Activated CD8-positive, alpha-beta memory T cell treated with anti-CD3 and anti-CD28 coated beads, Interleukin-2, amount 50 U/mL, for 1 hour (primary cell): ENCODE measurements at regions not wholly inside any gene's neighbourhood (a gene's known extent, or its start where the extent isn't known, plus 50 kb on each side); places are given as distances from the start of the nearest gene placed in this dataset.

Source experiments
- DNase-seq: peaks from one replicate; pipeline ENCODE4 v3.0.0-alpha.2; 2020; ENCODE audit errors: extremely low read depth

DNA sequence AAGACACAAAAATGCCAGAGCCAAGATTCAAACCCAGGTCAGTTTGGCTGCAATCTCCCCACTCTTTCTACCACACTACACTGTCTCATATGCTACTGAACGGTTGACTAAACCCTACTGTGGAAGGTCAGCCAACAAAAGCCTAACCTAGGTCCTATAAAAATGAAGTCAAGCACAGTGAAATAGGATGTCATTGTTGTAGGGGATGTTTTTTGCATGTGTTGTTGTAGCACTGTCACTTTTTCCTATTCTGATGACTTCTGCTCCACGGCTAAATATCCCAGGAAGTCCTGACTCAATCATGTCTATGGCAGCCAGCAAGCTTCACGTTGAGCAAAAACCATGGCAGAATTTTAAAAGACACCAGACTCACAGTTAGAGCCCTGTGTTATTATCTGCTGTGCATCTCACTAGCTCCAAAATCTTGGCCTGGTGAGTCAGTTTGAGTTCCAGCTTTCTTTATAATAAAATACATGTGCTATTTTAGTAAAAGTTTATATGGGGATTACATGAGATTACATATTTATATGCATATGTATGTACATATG, 322.1 kb upstream of the NT5E start:
- no peak for DNase-seq

DNA sequence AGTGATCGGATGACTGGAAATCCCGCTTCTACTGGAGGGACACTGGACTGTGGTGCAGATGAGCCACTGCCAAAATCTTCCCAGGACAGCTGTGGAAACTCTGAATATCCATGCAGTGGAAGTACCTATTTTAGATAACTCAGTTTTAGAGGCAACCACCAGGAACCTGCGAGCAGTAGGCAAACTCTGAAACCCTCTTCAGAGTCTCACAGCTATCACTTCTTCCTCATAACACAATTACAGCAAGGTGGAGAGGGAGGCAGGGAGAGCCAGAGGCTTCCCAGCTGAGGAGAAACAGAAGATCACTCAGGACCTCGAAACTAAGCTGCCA, 322.8 kb upstream of the NT5E start:
- DNase-seq, result no peak

DNA sequence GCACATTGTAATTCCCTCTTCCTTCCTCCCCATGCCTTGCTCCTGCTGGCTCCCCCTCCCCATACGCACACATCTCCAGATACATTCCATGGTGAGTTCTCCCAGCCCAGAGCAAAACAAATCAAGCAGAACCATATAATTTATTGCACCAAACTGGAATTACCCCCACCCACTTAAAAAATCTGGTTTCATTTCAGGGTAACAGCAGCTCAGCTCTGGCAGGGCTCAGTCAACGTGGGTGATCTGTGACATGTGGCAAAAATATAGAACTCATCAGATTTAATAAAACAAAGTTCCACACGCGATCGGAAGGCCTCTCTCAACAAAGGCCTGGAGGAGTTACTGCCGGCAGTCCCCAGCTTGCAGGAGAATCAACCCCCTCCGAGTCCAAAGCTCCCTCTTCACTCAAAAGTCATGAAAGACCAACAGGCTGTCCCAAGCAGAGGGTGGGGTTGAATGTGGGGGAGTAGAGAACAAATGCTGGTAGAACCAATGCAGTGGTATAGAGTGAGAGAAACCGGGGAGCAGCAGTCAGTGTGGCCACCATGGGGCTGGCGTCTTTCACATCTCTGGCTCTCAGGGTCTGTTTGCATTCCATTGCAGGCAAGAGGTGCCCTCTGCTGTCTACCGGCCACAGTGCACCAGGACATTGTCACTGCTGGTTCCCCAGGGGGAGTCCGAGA, 323.3 kb upstream of the NT5E start:
- DNase-seq, result no peak

DNA sequence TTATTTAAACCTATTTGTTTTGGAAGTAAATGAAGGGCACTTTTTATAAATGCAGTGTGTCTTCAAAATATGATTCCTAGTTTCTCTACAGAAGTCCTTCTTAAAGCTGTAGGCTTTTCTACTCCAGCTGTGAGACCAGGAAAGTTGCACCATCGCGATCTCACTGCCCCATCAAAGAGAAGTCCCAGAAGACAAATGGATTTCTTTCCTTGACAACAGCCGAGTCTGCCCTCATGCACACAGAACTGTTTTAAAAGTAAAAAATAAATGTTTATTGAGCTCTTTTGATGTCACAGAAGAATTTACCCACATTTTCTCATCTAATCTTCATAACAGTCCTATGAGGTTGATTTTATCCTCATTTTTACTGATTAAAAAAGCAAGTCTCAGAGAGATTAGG, 324.4 kb upstream of the NT5E start:
- DNase-seq, result no peak

DNA sequence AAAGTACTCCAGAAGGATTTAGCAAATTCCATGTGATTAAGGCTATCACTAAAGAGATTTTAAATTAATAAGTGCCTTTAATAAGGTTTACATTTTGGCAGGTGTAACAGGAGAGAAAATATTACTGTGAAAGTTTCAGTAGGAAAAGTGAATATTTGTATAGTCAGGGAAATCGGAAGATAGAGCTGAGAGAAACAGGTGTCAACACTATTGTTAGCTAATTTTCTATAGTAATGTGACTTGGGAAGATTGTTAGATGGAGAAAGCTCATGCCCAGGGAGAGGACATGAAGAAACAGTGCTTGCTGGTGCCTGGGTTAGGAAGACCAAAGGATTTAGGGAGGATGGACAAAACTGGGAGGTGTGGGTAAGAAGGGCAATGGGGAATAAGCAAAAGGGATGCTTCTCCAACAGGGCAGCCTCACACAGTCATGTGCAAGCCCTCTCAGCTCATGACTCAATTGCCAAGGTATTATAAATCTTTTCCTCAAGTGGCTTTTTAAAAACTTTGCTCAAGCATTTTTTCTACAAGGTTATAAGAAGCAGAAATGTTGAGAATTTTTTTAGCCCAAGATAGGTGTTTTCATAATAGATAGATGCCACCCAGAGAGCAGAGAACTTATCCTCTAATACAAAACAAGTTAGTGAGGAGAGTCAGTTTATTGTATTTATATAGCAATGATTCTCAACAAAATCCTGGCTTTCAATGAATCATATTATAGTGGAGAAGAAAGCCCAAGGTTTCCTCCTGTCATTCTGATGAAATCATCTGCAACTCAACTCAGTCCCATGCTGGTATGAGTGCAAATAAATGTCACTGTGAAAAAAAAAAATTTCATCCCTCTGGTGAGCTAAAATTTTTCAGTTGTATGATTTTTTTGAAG, 325.2 kb upstream of the NT5E start:
- no peak for DNase-seq

DNA sequence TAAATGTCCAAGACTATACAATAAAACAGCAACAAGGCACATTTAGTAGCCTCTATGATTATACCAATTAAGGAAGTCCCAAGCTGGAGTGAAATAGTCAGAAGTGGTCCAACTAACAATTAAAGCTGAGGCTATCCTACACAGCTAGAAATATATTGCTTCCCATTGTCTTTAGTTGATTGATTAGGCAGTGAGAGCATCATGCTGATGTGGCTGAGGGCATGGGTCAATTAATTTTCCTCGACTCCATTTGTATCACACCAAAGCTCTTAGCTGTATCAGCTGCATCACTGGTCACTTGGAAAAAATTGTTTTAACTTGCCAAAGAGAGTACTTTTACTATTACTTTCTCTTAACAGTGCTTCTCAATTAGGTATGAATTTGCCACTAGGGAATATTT, 328.7 kb upstream of the NT5E start:
- DNase-seq, result no peak

DNA sequence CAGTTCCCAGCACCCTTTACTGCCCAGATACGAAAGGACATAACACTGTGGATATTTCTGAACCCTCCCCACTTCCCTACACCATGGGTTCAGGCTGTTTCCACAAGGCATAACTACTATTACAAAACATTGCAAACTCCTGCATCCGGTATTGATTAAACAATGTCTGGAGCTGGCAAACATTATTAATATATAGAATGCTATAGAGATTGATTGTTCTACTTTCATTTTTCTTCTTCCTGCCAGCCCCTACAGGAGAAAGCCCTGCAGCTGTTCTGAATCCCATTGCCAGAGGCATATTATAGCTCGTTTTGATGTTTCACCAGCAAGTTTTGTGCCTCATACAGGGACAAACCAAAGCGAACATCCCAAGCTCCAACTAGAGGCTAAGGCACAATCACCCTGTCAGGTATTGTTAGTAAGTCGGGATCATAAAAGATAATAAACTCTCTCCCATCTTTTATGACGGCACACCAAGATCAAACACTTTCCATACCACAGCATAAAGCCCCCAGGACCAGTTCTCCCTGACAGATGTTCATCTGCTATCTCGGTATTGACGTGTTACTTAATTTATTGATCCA, 331.1 kb upstream of the NT5E start:
- no peak for DNase-seq

DNA sequence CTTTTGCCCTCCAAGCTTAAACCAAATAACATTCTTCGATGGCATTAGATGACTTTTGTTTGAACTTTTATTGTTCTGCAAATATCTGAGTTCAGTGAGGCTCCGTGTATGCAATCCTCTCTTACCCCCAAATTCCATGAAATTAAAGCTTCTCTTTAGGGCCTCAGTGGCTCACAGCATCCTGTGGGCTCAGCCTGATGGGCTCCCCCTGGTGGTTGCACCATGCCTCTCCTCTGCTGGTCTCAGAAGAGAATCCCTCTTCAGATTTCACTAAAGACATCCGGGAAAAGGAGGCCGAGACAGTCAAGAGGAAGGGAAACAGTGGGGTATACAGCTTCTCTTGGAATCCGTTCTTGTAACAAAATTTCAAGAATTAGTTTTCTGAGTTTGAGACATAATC, 331.6 kb upstream of the NT5E start:
- no peak for DNase-seq

DNA sequence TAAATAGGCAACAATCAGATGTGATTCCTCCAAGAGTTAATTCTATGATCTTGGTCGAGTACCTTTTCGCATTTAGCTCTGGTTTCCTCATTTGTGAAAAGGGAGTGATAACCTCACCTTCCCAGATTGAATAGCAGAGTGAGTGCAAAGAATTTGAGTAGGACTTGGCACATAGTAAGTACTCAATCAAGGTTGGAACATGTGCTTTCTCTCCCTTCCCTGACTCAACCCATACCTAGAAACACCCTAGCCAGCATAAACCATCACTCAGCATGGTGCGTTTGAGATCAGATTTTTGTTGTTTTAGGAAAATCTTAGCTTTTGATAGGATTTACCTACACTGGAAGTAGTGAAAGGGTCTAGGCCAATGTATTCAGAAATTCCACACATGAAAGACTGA, 333.4 kb upstream of the NT5E start:
- DNase-seq, result no peak

DNA sequence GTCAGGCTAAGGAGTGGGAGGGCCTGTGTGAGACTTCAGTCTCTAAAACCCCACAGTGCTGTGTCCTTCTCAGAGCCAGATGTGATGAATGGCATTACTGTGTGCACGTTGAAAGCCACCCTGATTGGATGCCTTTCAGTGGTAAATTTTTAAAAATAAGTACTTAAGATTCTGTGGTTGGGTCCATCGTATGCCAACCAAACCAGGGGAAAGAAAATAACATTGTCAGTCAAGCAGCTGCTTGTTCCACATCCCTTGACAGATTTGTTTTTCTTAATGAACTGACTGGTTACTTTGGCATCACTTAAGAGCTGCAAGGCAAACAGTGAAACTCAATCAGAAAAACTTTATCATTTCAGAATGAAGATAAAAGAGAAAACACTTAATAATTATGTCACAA, 334.0 kb upstream of the NT5E start:
- DNase-seq, result no peak

DNA sequence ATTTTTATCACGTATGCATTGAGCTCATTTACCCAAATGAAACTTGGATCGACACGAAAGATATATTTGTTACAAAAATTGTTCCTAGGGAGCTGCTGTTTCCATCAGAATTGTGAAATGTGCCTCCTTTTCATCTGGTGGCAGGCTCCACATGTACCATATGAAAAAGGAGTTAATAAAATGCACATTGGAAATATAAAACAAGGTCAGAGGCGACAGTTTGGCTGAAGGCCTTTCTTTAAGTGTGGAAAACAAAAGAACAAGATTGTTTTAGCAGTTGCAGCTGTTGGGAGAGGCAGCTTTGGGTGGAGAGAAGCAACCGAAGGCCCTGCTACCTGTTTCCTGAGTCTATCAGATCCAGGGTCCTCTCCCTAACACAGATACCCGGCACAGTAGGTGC, 334.5 kb upstream of the NT5E start:
- no peak for DNase-seq

DNA sequence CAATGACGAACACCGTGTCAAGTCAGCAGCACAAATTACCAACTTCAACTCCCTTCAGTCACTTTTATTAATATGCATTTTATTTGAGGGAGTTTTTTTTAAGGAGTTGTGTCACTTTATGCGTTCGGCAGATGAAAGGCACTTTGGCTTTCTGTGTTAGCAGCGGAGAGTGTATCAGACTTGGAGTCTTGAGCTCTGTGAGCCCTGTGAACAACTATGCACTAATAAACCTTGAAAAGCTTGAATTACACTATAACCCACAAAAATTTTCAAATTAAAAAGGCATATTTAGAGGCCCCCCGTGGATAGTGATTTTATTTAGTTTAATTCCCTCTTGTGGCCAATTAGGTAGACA, 335.3 kb upstream of the NT5E start:
- DNase-seq, result no peak

DNA sequence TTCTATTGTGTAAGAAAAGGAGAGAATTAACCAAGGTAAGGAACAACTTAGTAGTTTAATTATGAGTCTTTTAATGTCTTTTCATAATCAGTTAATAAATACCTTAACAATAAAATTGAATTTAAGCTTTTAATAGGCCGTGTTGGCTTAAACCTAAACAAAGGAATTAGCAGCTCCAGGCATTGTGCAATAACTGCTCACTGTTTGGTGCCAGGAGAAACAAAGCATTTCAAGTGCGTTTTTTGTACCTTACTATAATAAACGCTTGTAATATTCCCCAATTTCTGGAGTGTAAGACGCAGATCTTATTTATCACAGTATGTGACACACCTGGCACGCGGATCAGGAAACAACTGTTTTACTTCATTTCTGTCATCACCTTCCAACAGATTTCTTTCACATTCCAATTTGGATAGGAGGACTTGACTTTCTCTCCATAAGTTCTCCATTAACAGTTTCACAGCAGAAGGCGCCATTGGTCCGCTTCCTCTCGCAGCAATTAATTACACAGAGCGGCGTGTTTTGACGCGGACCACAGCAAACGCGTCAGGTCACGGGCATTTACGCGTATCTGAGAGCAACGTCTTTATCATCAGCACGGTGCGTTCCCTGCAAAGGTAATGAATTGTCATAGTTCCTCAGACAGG, 335.8 kb upstream of the NT5E start:
- no peak for DNase-seq

DNA sequence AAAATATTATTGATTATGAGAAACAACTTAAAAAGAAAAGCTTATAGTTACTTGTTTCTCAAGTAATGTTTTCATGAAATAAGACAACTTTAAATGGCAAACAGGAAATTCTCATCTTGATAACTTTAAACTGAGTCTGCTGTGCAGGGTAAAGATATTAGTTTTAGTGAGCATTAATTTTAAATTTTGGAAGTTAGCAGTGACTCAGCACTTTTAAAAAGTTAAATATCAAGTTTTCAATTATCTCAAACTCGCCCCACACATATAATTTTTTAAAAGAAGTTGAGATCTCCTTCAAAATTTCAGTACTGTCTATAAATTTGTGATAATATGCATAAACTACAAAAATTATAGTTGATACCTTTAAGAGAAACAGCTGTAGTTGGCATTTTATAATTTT, 337.3 kb upstream of the NT5E start:
- no peak for DNase-seq

DNA sequence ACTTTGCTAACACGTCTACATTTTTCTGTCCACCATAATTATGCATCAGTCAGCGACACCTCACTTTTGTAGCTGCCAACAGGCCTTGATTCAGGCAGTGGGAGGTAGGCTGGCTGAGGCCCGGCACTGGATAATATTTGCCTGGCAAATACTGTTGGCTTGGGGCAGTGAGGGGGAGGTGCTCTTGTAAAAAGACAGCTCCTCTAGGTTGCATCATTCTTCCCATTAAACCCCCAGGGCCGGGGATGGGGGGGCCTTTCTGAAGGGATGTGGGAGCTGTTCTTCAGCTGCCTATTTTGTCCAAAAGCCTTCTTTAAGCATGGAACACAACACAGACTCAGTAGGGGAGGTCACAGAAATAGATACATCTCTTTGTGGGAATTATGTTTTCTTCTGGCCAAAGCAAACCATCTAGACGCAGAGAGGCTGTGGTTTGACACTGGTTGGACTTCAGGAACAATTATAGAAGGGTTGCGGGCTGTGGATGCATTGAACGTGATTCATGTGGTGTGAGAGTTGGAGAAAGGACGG, 338.3 kb upstream of the NT5E start:
- no peak for DNase-seq

DNA sequence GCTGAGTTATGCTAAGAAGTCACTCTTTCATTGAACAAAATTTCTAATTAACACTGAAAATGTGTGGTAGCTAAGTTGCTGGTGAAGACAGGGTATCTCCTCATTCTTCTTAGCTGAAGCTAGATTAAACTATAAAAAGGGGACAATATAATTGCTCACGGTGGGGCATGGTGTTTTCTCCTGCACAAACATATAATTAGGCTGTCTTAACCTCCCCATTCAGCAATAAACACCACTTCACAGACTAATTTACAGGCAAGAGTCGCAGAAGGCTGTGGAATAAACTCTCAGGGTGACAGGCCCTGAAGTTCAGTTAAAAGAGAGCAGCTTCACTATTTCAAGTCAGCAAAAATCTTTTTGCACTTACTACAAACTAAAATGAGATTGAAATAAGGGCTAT, 338.9 kb upstream of the NT5E start:
- no peak for DNase-seq

DNA sequence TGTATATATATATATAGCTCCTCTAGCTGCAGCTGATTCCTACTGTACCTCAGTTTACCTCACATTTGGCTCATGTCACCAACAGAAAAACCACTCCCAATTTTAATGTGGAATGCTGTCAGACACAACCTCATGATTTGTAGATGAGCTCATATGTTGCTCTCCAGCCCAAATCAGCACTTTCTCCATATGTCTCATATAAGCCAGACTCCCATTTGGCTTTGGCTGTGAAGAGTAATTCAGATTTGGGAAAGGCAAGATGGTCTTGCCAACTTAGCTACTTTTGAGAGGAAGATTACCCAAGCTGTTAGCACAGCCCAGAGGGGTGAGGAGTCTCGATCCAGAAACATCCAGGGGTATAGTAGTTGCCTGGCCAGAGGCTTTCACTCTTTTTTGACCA, 342.2 kb upstream of the NT5E start:
- no peak for DNase-seq

DNA sequence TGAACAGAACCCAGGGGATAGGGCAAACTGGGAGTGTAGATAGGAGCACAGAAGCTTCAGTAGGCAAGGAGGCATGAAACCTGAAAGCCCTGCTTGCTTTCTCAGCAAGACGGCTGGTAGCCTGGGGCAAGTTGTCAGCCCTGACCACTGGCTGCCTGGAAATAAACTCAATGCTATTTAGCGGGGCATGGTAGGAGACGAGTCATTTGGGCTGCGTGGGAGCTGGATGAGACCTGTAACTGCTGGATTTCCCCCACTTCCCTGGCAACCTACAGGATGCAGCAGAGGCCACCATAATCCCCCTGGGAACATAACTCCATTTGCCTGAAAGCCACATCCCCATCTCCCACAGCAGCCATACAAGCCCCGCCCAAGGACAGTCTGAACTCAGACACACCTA, 332.6 kb upstream of the TBX18 start:
- DNase-seq, result no peak

DNA sequence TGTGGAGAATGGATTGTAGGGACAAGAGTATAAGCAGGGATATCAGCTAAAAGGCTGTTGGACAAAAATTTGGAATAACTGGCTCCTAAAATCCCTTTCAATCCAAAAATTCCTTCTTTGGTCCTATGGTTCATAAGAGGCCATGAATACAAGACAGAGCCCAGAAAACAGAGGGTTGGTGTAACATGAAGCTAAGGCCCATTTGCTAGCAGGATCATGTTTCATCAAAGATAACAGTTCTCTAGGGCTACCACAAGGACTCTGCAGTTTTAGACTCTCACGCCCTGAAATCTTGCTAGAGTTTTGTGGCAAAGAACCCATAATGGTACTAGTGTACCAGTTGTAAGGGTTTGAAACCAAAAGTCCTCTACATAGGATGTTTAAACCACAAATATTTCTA, 327.8 kb upstream of the TBX18 start:
- DNase-seq, result no peak

DNA sequence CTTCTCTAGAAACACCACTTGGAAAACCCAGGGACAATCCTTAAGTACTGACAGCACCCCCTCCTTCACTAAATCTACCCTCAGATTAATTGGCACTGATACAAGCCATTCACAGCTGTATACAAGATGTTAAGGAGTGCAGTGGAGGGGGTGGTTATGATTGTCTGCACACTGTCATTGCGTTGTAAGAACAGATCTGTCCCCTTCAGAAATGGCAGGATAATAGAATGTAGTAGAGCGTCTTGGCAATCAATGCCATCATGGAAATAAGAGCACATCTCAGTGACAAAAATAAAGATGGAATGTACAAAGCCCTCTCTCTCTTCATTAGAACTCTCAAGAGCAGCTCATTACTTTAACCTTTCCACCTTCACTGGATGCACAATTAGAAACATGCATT, 324.9 kb upstream of the TBX18 start:
- no peak for DNase-seq

DNA sequence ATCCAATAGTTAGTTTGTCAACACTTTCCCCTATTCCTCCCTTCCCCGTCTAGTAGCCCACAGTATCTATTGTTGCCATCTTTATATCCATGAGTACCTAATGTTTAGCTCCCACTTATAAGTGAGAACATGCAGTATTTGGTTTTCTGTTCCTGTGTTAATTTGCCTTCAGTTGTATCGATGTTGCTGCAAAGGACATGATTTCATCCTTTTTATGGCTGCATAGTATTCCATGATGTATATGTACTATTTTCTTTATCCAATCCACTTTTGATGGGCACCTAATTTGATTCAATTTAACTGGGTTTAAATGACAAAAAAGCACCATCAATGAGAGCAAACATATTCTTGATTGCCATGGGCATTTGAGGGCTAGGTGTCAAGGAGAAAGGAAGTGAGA, 321.5 kb upstream of the TBX18 start:
- DNase-seq, result no peak

DNA sequence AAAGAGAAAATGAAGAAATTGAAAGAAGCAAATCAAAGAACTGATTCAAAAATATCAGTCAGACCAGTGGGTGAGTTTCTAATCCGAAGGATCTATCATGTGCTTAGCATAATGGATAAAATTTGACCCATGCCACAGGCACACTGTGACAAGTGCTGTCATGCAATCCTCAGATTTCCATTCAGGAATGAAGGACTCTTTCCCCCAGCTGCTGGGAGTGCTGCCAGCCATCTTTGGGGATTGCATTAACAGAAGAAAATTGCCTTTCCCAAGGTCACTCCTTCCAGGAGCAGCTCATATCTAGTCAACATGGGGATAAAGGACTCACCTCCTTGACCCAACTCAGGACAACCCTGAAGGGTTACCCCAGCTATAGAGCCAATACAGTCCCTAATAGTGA, 316.7 kb upstream of the TBX18 start:
- no peak for DNase-seq
